ENCODE measurements at regions not wholly inside any gene's neighbourhood (a gene's known extent, or its start where the extent isn't known, plus 50 kb on each side); places are given as distances from the start of the nearest gene placed in this dataset.

DNA sequence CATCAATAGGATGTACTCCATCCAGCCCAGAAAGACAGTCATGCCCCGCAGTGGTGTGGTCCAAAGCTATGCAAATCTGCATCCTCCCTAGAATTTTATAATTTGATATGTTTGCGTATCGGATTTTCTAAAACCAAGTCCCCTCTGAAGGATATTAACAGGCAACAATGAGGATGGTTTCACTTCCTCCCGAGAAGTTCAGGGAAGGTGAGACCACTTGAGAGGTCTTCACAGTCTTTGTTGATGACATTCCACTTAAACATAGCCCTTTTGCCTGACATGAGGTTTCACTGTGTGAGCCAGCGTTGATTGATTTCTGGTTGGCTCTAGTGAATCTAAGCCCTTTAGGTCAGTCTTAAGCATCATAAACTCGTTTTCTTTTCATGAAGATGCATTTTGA is 276.1 kb downstream of the NR2F2 start:
- WGBS, 2 donors = 81 to 82% methylated on average over 6 of the region's 6 CpGs
- ATAC-seq (ENCODE audit: low FRiP score in 2 of 2) (no peak), DNase-seq (no peak)
- Histone ChIP-seq H3K36me3 (no peaks in the 10 kb centered on the region), H3K27ac (no peak overlapping the region), H3K27me3 (no peaks in the 10 kb centered on the region), H3K4me1 (no peaks in the 10 kb centered on the region), H3K9me3 (no peaks in the 10 kb centered on the region), H3K4me3 (no peak overlapping the region)
- TF ChIP-seq POLR2AphosphoS5 (IDR thresholded peaks at IDR 0.05) = no peak
- TF ChIP-seq, protein P1, sequence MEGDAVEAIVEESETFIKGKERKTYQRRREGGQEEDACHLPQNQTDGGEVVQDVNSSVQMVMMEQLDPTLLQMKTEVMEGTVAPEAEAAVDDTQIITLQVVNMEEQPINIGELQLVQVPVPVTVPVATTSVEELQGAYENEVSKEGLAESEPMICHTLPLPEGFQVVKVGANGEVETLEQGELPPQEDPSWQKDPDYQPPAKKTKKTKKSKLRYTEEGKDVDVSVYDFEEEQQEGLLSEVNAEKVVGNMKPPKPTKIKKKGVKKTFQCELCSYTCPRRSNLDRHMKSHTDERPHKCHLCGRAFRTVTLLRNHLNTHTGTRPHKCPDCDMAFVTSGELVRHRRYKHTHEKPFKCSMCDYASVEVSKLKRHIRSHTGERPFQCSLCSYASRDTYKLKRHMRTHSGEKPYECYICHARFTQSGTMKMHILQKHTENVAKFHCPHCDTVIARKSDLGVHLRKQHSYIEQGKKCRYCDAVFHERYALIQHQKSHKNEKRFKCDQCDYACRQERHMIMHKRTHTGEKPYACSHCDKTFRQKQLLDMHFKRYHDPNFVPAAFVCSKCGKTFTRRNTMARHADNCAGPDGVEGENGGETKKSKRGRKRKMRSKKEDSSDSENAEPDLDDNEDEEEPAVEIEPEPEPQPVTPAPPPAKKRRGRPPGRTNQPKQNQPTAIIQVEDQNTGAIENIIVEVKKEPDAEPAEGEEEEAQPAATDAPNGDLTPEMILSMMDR (IDR thresholded peaks at IDR 0.05) = no peak
- no peak for TF ChIP-seq EP300 (IDR thresholded peaks at IDR 0.05)

DNA sequence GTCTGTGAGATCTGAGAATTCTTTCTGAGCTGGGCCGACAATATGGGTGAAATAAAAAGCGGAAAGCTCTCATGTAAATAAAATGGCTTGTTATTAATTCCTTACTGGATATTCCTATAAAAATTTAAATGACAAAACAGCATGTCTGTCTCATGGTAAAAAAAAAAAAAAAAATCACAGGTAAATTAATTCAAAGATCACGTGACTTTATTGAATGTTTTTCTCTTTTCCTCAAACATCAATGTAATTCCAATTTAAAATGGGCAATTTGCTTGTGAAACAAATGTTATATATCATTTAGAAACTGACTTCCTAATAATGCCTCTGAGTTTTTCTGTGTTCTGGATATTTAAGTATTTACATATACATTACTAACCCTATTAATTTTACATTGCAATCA is 280.3 kb downstream of the NR2F2 start:
- H3K36me3 ChIP-seq = no peaks in the 10 kb centered on the region
- ATAC-seq (ENCODE audit: low FRiP score in 2 of 2) (no peak), DNase-seq (no peak)
- TF ChIP-seq POLR2AphosphoS5 (IDR thresholded peaks at IDR 0.05) (no peak), POLR2A (IDR thresholded peaks at IDR 0.05) (no peak), EP300 (IDR thresholded peaks at IDR 0.05) (no peak)
- TF ChIP-seq, protein P1 (IDR thresholded peaks at IDR 0.05) = no peak
- 74 to 77% methylated on average over 3 of the region's 3 CpGs for WGBS, 2 donors
- H3K27ac ChIP-seq = no peak overlapping the region
- no peaks in the 10 kb centered on the region for H3K4me1 ChIP-seq
- no peak overlapping the region for H3K4me3 ChIP-seq
- H3K9me3 ChIP-seq = peaks cover 0 to 10% (median 5%) of the 10 kb centered on the region in 4 donors
- no peaks in the 10 kb centered on the region for H3K27me3 ChIP-seq

DNA sequence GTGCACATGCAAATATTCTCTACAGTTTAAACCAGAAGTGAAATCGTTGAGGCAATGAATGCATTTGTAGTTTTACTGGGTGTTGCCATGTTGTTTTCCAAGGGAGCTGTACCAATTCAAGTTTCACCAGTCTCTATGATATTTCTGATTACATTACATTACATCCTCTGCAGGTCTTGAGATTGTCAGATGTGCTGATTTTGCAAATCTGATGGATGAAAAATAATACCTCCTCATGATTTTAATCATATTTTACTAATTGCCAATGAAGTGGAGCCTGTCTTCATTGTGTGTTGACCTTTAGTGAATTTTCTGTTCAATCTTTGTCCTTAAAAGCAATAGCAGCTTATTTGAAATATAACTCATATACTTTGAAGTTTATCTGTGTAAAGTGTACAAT is 282.4 kb downstream of the NR2F2 start:
- ATAC-seq (ENCODE audit: low FRiP score in 2 of 2) = no peak
- H3K36me3 ChIP-seq = no peaks in the 10 kb centered on the region
- no peak overlapping the region for H3K27ac ChIP-seq
- H3K27me3 ChIP-seq = no peaks in the 10 kb centered on the region
- H3K9me3 ChIP-seq = peaks cover 0 to 10% (median 5%) of the 10 kb centered on the region in 4 donors
- H3K4me3 ChIP-seq = no peak overlapping the region
- WGBS, 2 donors = 79 to 82% methylated on average over 1 of the region's 1 CpG
- no peak for DNase-seq
- TF ChIP-seq POLR2AphosphoS5 (IDR thresholded peaks at IDR 0.05) = no peak
- no peak for TF ChIP-seq EP300 (IDR thresholded peaks at IDR 0.05)
- no peak for TF ChIP-seq POLR2A (IDR thresholded peaks at IDR 0.05)
- TF ChIP-seq, protein P1 (IDR thresholded peaks at IDR 0.05) = no peak
- H3K4me1 ChIP-seq = no peaks in the 10 kb centered on the region

DNA sequence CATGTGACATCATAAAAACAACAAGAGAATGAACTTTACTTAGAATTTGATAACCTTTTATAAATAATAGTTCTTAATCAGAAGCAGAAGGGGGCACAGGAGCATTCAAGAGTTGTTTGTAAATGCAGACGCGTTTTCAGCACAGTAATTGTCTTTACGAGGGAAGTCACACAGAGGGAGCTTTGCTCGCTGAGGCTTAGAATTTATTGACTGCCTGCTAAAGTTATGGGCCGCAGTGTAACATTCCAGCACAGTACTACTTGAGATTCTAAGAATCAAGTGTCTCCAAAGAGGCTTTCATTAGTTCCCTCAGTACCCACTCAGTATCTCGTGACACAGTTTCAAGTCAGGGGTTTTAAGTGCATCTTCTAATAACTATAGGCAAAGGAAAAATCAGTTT is 288.7 kb downstream of the NR2F2 start:
- Histone ChIP-seq H3K4me3 (no peak overlapping the region), H3K27me3 (no peaks in the 10 kb centered on the region), H3K27ac (no peak overlapping the region), H3K36me3 (no peaks in the 10 kb centered on the region), H3K4me1 (no peaks in the 10 kb centered on the region), H3K9me3 (peaks cover 0 to 6% (median 2%) of the 10 kb centered on the region in 4 donors)
- 34 to 45% methylated on average over 6 of the region's 6 CpGs for WGBS, 2 donors
- TF ChIP-seq, protein P1 (IDR thresholded peaks at IDR 0.05) = no peak
- TF ChIP-seq EP300 (IDR thresholded peaks at IDR 0.05) (no peak), POLR2A (IDR thresholded peaks at IDR 0.05) (no peak), POLR2AphosphoS5 (IDR thresholded peaks at IDR 0.05) (no peak)
- ATAC-seq (ENCODE audit: low FRiP score in 2 of 2) (no peak), DNase-seq (no peak)

DNA sequence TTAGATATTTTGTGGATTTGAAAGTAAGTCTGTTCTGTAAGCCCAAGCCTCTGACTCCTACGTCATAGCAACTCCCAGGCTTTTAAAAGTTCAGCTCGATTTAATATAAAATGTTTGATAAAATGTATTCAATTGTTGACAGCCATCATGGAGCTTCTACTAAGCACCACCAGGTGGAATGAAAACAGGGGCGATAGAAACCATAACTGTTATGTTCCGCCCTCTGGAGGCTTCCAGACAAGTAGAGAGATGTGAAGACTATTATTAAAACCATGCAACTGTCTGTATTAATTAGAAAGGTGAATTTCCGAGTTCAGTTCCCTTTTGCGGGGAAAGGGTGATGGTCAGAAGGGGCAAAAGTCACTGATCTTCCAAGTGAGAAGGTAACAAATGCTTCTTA is 292.2 kb downstream of the NR2F2 start:
- DNase-seq = no peak
- Histone ChIP-seq H3K27me3 (no peaks in the 10 kb centered on the region), H3K27ac (no peak overlapping the region), H3K36me3 (no peaks in the 10 kb centered on the region), H3K4me1 (no peaks in the 10 kb centered on the region), H3K9me3 (no peaks in the 10 kb centered on the region), H3K4me3 (no peak overlapping the region)
- no peak for TF ChIP-seq EP300 (IDR thresholded peaks at IDR 0.05)
- TF ChIP-seq, protein P1 (IDR thresholded peaks at IDR 0.05) = no peak
- no peak for TF ChIP-seq POLR2A (IDR thresholded peaks at IDR 0.05)
- no peak for TF ChIP-seq POLR2AphosphoS5 (IDR thresholded peaks at IDR 0.05)
- ATAC-seq (ENCODE audit: low FRiP score in 2 of 2) = no peak
- 85% methylated on average over 6 of the region's 6 CpGs for WGBS, 2 donors
